Glomerular visceral epithelial cell (primary cell): ENCODE measurements at regions not wholly inside any gene's neighbourhood (a gene's known extent, or its start where the extent isn't known, plus 50 kb on each side); places are given as distances from the start of the nearest gene placed in this dataset.
A peak's percentile ranks its signal among the peaks of the same experiment; 100 is the strongest.

Experiments used
- DNase-seq: peaks from one replicate; pipeline ENCODE4 v3.0.0-alpha.2; 2016; ENCODE audit errors: extremely low spot score

DNA sequence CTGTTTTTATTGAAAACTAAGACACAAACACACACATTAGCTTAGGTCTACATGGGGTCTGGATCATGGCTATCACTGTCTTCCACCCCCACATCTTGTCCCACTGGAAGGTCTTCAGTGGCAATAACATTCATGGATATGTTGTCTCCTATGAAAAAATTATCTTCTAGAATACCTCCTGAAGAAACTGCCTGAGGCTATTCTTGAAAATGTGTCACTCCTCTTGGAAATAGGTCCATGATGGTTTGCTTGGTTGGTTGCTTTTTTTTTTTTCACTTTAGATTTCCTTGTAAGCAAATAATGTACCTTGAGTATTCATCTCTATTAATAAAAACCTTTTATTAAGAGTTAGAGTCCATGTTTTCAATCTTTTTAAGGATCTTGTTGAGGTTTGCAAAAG is 195.3 kb upstream of the PDE5A start:
- DNase-seq = no peak

DNA sequence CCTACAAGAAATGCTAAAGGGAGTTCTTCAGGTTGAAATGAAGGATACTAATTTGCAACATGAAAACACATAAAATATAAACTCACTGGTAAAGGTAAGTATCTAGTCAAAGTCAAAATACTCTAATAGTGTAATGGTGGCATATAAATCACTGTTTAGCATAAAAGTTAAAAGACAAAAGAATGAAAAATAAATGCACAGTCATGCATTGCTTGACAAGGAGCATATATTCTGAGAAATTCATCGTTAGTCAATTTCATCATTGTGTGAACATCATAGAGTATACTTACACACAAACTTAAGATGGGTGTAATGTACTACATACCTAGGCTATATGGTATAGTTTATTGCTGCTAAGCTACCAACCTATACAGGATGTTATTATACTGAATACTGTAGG is 194.4 kb upstream of the PDE5A start:
- no peak for DNase-seq

DNA sequence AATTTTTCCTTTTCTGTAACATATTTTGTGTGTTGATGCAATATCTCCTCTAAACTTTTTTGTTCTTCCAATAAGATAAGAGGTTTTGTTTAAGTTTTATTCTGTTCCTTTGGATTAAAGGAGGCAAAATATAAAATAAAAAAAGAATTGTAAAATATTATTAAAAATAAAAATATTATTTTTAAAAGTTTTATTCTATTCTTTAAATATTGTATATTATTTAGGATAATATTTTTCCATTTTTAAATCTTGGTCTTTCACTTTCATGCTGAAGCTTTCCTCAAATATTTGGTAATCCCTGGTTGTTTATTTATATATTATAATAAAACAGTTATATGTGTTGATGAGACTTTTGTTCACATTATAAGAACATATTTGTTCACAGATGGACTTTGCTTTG is 187.9 kb upstream of the PDE5A start:
- DNase-seq = no peak

DNA sequence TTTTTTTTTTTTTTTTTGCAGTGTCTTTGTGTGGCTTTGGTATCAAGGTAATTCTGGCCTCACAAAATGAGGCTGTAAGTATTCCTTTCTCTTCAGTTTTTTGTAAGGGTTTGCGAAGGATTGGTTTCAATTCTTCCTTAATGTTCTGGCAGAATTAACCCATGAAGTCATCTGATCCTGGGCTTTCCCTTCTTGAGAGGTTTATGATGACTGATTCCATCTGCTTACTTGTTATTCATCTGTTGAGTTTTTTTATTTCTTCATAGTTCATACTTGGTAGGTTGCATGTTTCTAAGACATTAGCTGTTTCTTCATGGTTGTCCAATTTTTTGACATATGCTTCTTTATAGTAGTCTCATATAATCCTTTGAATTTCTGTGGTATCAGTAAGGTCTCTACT is 181.4 kb upstream of the PDE5A start:
- DNase-seq = no peak

DNA sequence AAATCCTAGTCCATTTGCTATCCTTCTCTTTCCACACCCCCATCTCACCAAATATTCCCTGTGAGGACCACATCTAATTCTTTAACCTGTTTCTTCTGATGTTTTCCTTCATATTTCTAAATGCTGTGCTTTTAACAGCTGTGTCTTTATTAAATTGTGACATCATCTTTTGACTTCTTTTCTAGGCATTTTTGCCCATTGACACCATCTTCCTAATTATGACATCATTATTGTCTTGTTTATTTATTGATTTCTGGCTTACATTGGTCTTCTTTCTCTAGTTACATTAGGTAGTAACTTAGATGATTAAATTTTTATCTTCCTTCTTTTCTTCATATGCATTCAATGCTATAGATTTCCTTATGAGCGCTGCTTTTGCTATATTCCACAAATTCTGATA is 175.8 kb upstream of the PDE5A start:
- DNase-seq = no peak

DNA sequence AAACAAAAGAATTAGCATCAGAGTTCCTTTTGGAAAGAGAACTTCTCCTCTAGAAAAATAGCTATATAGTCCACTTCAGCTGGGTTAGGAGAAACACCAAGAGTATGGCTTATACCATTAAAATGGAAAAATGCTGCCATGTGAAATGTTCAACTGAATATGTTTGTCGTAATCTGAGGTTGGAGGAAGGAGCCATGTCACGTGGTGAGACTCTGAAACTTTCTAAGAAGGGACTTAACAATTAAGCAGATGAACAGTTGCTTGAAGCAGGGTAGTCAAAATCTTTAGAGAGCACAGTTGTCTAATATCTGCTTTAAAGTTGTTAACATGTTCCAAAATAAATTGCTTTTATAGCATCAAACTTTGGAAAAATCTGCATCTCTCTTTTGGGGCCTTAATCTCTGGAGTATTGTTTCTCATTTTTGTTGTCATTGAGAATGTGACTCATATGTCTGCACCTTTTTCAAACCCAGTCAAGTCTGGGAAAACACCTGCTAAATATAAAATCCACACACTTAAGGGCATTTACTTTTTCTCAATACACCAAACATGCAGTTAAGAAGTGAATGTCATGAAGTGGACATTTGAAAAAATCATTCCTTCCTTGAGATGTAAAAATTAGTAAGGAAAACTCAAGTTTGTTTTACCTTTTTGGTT is 168.8 kb upstream of the PDE5A start:
- no peak for DNase-seq

DNA sequence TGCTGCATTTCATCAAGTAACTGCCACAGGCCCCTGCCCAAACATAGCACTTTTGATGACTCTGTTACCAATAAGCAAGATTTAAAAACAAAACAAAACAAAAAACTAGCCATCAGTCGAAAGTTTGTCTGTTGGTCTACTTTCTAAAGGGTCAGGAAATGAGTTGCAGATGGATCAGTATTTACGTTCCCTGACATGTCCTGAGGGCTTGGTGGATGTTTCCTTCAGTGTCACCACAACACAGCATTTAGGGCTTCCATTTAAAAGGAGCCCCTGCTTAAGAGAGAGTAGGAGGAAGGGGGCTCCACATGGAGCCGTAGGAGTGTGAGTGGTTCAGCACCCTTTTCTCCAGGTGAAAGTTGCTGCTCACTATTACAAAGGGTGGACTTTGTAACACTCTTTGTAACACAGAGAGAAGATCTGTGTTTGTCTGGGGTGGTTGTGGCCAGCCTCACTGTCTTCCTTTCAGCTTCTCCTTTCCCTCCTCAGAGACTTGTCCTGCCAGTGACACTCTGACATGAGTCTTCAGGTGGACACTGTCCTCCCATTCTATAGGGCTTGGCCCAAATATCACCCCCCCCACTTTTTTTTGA is 167.5 kb upstream of the PDE5A start:
- DNase-seq = no peak

DNA sequence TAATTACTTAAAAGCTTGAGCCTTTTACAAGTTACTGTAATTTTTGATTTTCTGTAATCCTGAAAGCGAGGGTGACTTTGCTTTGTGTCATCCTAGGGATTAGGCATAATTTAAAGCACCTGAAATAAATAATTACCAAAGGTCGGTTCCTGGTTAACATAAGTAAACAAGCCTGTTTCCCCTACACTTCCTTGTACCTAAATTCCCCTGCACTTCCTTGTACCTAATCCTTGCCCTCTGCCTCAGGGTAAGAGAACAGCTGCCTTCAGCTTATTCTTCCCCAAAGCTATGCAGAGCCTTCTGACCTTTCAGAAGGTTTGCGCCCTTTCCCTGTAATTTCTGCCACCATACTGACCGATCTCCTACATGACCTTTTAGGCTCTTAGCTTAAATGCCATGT is 166.1 kb upstream of the PDE5A start:
- DNase-seq = no peak

DNA sequence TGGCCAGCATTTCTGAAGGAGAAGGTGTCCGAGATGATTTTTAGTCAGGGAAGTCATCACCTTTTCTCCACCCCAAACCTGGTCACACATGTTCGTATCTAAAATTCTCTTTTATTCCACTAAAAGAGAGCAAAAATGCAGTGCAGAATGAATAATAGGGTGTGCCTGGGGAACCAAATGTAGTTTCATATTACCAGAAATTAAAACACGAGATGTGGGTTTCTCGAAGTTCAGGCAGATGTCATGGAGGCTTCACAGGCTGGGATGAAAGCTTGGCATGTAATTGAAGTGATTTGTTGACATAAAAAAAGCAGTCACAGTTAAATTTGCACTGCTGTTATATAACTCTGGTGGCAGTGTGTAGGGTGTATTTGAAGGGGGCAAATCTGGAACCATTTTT is 165.5 kb upstream of the PDE5A start:
- no peak for DNase-seq

DNA sequence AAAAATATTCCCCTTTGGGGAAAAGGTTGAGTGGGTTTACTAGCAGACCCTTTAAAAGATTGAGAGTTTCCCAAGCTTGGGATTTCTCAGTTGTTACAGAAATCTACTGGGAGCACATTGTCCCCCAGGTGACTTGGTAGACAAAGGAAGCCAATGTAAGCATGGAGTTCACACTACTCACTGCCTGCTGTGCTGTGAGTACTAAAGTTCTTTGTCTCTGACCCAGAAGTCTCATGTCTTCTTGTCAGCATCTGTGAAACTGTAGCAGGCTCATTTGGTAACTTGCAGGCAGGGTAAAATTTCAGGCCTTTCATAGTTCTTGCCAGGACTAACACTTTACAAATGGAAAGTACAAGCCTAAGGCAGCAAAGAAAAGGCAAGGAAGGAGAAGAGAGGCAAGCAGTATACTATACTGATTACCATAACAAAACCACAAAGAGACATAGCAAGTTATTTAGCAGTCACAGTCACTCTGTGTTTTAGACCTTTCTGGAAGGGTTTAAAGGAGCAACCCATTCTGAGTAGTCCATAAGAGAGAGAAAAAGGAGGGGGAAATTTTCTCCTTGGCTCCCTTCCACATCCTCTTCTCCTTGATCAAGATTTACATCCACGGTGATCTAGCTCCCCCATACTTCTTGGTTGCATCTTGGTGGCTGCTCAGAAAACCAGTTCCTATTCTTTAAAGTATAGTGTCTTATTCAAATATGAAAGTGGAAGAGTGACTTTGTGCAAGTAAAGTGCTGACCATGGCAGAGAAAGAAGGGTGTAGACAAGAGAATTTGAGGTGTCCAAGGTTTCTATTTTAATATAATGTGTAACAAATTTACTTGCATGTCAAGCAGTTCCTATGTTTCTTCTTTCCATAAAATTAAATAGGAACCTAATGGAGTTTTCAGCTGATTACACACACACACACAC is 160.0 kb upstream of the PDE5A start:
- DNase-seq = no peak

DNA sequence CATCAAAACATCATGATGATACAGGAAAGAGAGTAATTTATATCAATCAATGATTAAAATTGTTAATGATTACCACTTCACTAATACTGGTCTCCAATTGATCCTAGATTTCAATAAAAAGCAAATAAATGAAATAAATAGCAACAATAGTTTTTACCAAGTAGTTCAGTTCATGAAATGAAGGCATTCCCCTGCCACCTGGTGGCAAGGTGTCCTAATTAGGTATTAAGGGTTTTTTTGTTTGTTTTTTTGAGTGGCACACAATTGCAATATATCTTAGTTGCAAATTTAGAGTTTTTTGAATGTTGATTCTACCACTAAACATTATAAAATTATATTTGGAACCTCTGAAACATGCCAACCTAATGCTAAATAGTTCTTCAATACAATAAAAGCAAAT is 157.4 kb upstream of the PDE5A start:
- DNase-seq = peak; percentile 6

DNA sequence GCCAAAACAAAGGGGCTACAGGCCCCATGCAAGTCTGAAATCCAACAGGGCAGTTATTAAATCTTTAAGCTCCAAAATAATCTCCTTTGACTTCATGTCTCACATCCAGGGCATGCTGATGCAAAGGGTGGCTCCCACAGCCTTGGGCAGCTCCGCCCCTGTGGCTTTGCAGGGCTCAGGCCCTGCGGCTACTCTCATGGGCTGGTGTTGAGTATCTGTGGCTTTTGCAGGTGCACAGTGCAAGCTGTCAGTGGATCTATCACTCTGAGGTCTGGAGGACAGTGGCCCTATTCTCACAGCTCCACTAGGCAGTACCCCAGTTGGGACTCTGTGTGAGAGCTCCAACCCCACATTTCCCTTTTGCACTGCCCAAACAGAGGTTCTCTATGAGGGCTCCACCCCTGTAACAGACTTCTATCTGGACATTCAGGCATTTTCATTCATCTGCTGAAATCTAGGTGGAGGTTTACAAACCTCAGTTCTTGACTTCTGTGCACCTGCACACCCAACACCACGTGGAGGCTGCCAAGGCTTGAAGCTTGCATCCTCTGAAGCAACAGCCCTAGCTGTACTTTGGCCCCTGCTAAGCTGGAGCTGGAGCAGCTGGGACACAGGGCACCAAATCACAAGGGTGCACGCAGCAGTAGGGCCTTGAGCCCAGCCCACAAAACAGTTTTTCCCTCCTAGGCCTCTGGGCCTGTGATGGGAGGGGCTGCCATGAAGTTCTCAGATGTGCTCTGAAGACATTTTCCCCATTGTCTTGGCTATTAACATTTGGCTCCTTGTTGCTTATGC is 154.8 kb upstream of the PDE5A start:
- no peak for DNase-seq

DNA sequence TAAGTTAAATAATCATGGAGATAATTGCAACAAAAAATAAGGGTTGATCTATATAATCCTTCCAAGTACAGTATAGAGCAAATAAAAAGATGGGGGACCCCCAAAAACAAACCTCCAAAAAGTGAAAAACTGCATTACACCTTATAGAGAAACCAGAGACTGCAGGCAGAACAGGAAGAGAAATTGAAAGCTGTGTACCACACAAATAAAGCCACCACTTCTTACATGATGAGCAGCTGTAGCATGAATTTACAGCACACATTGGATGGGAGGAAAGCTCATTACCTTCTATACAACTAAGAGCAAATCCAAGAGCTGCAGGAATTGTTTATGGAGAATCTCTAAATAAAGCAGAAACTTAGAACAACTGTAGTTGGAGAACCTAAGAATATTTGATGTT is 152.4 kb upstream of the PDE5A start:
- no peak for DNase-seq

DNA sequence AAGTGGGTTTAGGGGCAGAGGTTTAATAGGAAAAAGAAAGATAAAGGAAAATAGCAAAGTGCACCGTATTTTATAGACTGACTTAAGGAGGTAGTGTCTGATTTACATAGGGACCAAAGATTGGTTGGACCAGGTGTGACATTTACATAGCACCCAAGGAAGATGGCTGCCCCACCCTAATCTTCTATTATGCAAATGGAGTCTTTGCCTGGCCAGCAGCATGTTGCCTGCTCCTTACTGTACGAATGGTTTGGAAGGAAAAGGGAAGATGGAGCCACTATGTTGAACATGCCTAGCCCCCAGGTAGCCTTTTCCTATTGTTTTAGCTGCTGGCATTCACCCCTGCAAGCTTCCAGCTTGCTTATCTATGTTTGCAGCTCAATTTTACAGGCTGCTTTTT is 146.2 kb upstream of the PDE5A start:
- no peak for DNase-seq

DNA sequence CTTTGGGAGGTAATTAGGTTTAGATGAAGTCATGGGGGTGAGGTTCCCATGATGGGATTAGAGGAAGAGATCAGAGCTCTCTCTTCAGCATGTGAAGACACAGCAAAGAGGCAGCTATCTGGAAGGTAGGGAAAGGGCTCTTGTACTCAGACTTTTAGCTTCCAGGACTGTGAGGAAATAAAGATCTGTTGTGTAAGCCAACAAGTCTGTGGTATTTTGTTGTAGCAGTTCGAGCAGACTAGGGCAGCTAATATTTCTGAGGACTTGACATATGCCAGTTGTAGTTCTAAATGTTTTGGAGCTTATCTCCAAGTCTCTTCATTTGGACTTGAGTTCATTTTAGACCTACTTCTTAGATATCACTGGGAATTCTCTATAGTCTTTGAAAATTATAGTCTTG is 137.3 kb upstream of the PDE5A start:
- DNase-seq = no peak

DNA sequence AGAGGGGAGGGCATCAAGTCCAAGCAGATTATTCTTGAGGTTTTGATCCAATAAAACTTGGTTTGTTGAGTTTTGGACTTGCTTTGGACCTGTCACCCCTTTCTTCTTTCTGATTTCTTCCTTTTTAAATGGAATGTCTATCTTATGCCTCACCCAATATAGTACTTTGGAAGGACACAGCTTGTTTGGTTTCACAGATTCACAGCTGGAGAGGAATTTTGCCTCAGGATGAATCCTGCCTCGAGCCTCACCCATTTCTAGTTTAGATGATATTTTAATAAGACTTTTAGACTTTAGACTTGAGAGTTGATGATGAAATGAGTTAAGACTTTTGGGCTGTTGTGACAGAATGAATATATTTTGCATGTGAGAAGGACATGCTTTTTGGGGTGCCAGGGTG is 136.9 kb upstream of the PDE5A start:
- DNase-seq = no peak

DNA sequence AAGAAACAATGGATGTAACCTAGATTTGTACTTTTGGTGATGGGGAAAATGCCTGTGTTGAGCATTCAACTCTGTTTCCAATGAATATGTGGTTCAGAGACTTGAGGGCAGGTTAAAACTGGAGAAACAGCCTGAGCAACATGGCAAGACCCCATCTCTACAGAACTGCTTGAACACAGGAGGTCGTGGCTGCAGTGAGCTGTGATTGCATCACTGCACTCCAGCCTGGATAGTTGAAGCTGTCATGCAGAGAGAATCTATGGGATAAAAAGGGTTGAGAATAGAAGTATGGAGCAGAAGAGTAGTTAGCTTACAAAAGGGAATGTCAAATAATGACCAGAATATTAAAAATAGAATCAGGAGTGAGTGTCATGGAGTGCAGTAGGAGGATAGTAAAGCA is 134.8 kb upstream of the PDE5A start:
- no peak for DNase-seq

DNA sequence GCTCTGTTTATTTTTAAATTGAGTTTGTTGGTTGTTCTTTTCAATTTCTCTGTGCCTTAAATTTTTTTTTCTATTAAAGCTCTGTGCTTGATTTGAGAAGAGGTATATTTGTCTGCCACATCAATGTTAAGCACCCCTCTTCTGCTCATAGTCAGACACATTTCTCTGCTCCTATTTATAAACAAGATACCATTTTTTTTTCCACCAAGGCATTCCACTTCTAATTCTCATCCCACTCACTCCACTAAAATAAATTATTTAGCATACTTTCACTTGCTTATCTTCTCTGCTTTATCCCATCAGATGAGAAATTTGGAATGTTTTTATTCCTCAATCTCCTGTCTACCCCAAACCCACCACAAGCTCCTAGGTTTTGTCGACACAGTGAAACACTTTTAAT is 127.0 kb upstream of the PDE5A start:
- DNase-seq = no peak

DNA sequence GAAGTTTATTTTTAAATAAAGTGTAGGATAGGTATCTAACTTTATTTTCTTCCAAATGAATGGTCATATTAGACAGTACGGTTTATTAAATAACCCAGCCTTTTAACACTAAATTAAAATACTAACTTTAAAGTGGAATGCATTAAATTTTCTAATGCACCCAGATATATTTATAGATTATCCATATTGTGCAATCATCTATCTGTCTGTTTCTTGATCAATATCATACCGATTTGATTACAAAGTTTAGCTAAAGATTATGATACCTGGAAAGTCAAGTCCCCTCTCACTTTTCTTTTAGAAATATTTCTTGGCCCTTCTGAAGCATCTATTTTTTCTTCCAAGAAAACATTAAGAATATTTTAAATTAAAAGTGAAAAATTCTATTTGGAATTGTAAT is 124.3 kb upstream of the PDE5A start:
- DNase-seq = no peak

DNA sequence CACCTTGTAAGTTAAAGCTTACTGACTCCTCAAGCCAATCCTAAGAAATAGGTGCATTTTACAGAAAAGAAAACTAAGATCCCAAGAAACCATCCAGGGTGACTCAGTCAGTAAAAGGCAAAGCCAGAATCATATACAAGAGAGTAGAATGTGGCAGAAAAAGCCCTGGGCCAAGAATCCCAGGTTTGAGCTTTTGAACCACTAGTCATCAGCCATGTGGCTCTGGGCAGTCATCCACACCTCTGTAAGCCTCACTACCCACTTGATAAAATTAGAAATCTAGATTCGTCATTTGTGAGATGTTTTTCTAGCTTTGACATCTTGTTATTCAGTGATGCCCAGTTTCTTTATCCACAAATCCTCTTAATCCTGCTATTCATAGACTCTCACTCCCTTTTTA is 122.2 kb upstream of the PDE5A start:
- no peak for DNase-seq

DNA sequence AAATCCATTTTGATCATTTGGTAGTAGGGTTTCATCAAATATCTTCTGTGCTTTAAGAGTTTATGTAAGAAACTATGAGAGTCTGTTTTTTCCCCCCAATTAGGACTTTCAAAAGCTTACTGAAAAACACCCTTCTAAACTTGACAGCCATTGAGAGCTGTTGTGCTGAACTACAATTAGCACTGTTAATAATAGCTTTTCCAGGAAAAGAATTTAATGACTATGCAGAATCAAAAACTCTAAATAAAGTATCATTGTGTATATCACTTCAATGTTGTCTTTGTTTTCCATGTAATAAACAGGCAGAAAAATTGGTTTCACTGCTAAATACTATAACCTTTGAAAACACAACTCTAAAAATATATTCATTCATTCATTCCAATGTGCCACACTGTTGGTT is 121.4 kb upstream of the PDE5A start:
- no peak for DNase-seq

DNA sequence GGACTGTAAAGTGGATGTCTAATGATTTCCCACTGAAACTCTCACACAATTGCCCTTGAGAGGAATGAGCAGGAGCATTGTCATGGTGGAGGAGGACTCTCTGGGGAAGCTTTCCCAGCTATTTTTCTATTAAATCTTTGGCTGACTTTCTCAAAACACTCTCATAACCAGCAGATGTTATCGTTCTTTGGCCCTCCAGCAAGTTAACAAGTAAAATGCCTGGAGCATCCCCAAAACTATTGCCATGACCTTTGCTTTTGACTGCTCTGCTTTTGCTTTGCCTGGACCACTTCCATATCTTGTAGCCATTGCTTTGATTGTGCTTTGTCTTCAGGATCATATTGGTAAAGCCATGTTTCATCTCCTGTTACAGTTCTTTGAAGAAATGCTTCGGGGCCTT is 120.2 kb upstream of the PDE5A start:
- no peak for DNase-seq
